Small intestine (tissue), 7 donors: ENCODE measurements at regions not wholly inside any gene's neighbourhood (a gene's known extent, or its start where the extent isn't known, plus 50 kb on each side); places are given as distances from the start of the nearest gene placed in this dataset.
A peak's percentile ranks its signal among the peaks of the same experiment; 100 is the strongest.
"Not testable (repeated sequence)": the region's sequence is repeated elsewhere in the genome, so short reads cannot be mapped to it uniquely, and the experiment has no call there.

ENCODE experiments used
- DNase-seq, 2 donors: peaks; one replicate each; pipeline versions ENCODE4 v3.0.0 to v3.0.0-alpha.2; 2013
- FAIRE-seq: peaks from 2 replicates; lab custom pipeline; 2012; peaks lifted over from hg19 to GRCh38; lab: Jason Lieb, UNC
- H3K27ac ChIP-seq, 3 donors: one replicate each; pipeline ENCODE4 v1.5.1; 2013; ENCODE audit warnings: low read length in 2 of 3, mild to moderate bottlenecking in 2 of 3, control low read depth in 1 of 3, inconsistent platforms in 1 of 3, low read depth in 1 of 3, moderate library complexity in 1 of 3
- H3K27me3 ChIP-seq, 3 donors: one replicate each; pipeline ENCODE4 v1.6.1; 2013; ENCODE audit warnings: low read length in 3 of 3, inconsistent platforms in 1 of 3; ENCODE audit not compliant: control insufficient read depth in 3 of 3, insufficient read depth in 3 of 3
- H3K36me3 ChIP-seq, 3 donors: one replicate each; pipeline ENCODE4 v1.6.1; 2013; ENCODE audit warnings: low read length in 3 of 3, inconsistent platforms in 1 of 3, low read depth in 1 of 3, mild to moderate bottlenecking in 1 of 3, moderate library complexity in 1 of 3; ENCODE audit not compliant: control insufficient read depth in 3 of 3, insufficient read depth in 2 of 3
- H3K4me1 ChIP-seq, 3 donors: one replicate each; pipeline ENCODE4 v1.6.1; 2013; ENCODE audit warnings: low read length in 2 of 3, inconsistent platforms in 1 of 3, low read depth in 1 of 3, mild to moderate bottlenecking in 1 of 3, moderate library complexity in 1 of 3; ENCODE audit not compliant: control insufficient read depth in 3 of 3, insufficient read depth in 2 of 3
- H3K4me3 ChIP-seq, 3 donors: one replicate each; pipeline ENCODE4 v1.5.1; 2013; ENCODE audit warnings: low read length in 3 of 3, control low read depth in 1 of 3, inconsistent platforms in 1 of 3, low read depth in 1 of 3, mild to moderate bottlenecking in 1 of 3, moderate library complexity in 1 of 3
- H3K9me3 ChIP-seq, 2 donors: one replicate each; pipeline ENCODE4 v1.6.1; 2013; ENCODE audit warnings: low read depth in 1 of 2, low read length in 1 of 2; ENCODE audit not compliant: control insufficient read depth in 2 of 2, insufficient read depth in 1 of 2
- WGBS, 3 donors: extraction: QIAGEN DNeasy Blood & Tissue Kit; methylation state at CpG; one replicate each; pipeline ENCODE4 v1.1.7; 2013; 5-methylcytosine and 5-hydroxymethylcytosine counted together
- donor health status: healthy with polysubstance abuse.
- donor health status: control.
- donor health status: control.
- donor health status: Bipolar disorder and iron deficiency.
- donor health status: healthy.

GRCh38 chr4:158970812-158971211 lies 132.1 kb upstream of the RAPGEF2 start:
- FAIRE-seq, result no peak
- H3K36me3 ChIP-seq, result no peaks in the 10 kb centered on the region
- 66 to 77% (median 67%) methylated on average over 3 of the region's 3 CpGs for WGBS, 3 donors

DNA sequence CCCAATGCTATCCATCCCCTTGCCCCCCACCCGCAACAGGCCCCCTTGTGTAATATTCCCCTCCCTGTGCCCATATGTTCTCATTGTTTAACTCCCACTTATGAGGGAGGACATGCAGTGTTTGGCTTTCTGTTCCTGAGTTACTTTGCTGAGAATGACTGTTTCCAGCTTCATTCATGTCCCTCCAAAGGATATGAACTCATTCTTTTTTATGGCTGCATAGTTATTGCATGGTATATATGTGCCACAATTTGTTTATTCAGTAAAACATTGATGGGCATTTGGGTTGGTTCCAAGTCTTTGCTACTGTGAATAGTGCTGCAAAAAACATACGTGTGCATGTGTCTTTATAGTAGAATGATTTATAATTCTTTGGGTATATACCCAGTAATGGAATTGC lies 128.4 kb upstream of the RAPGEF2 start:
- 72 to 85% (median 80%) methylated on average over 2 of the region's 2 CpGs for WGBS, 3 donors
- not testable (repeated sequence) for H3K36me3 ChIP-seq, H3K9me3 ChIP-seq, FAIRE-seq, H3K4me1 ChIP-seq, H3K27me3 ChIP-seq, DNase-seq, H3K4me3 ChIP-seq, H3K27ac ChIP-seq

More at GRCh38 chr4:158970812-158971211, 132.1 kb upstream of the RAPGEF2 start:
- Histone ChIP-seq H3K4me1 (no peaks in the 10 kb centered on the region), H3K9me3 (no peaks in the 10 kb centered on the region), H3K27ac (no peak overlapping the region), H3K4me3 (no peak overlapping the region), H3K27me3 (no peaks in the 10 kb centered on the region)
- no peak for DNase-seq

GRCh38 chr4:158980711-158981110 lies 122.2 kb upstream of the RAPGEF2 start:
- H3K4me3 ChIP-seq, DNase-seq, H3K4me1 ChIP-seq, FAIRE-seq, H3K27ac ChIP-seq, H3K36me3 ChIP-seq, H3K27me3 ChIP-seq, H3K9me3 ChIP-seq: not testable (repeated sequence)
- WGBS, 3 donors, result 93 to 97% (median 95%) methylated on average over 5 of the region's 5 CpGs

- Histone ChIP-seq H3K4me1 (no peaks in the 10 kb centered on the region), H3K4me3 (no peak overlapping the region), H3K27me3 (no peaks in the 10 kb centered on the region), H3K27ac (no peak overlapping the region), H3K36me3 (no peaks in the 10 kb centered on the region), H3K9me3 (no peaks in the 10 kb centered on the region)
- DNase-seq (no peak), FAIRE-seq (no peak)
- WGBS, 3 donors, result 83 to 86% (median 86%) methylated on average over 5 of the region's 5 CpGs
Observed at GRCh38 chr4:158991534-158992155, 111.2 kb upstream of the RAPGEF2 start.

GRCh38 chr4:158993891-158994290 lies 109.0 kb upstream of the RAPGEF2 start:
- no peak overlapping the region for H3K4me3 ChIP-seq
- no peaks in the 10 kb centered on the region for H3K9me3 ChIP-seq
- FAIRE-seq, result no peak
- 59 to 70% (median 60%) methylated on average over 2 of the region's 2 CpGs for WGBS, 3 donors
- no peaks in the 10 kb centered on the region for H3K36me3 ChIP-seq
- no peaks in the 10 kb centered on the region for H3K27me3 ChIP-seq
- H3K4me1 ChIP-seq, result peaks cover 0 to 2% (median 0%) of the 10 kb centered on the region in 3 donors
- H3K27ac ChIP-seq, result no peak overlapping the region
- DNase-seq, result no peak

DNA sequence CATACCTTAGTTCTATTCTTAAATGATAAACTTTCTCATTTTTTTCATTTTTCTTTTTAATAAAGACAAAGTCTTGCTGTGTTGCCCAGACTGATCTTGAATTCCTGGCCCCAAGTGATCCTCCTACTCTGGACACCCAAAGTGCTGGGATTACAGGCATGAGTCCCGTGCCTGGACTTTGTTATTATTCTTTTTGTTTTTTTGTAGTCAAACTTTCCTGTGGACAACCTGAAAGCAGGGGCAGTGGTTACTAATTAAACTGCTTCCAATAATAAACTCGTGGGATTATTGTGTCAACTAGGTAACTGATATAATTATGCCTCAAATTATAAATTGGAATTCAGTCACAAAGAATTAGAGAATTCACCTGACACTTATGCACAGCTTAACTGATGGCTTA lies 107.8 kb upstream of the RAPGEF2 start:
- Histone ChIP-seq H3K27me3 (no peaks in the 10 kb centered on the region), H3K36me3 (no peaks in the 10 kb centered on the region), H3K27ac (no peak overlapping the region), H3K4me3 (no peak overlapping the region), H3K4me1 (peaks cover 0 to 3% (median 0%) of the 10 kb centered on the region in 3 donors), H3K9me3 (no peaks in the 10 kb centered on the region)
- peak in 1 of 2 donors; percentile 17 for DNase-seq
- no peak for FAIRE-seq
- WGBS, 3 donors, result 12 to 53% (median 36%) methylated on average over 2 of the region's 2 CpGs

DNA sequence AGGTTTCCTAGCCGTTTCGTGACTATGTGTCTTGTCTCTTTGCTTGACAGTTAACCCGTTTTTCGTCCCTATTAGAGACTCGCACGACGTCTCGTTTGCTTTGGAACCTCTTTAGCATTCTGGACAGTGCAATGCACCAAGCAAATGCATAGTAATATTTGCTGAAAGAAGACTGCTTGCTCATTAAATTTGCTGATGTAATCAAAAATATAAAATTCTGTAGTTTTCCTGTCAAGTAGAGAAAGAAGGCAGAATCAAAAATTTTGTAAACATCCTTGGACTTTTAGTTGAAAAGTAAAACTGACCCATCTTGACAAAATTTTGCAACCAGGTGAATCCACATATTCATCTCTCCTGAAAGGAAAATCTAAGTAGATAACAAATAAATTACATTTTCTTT lies 106.9 kb upstream of the RAPGEF2 start:
- Histone ChIP-seq H3K36me3 (no peaks in the 10 kb centered on the region), H3K27me3 (no peaks in the 10 kb centered on the region), H3K4me3 (no peak overlapping the region), H3K27ac (no peak overlapping the region), H3K4me1 (peaks cover 0 to 3% (median 0%) of the 10 kb centered on the region in 3 donors), H3K9me3 (no peaks in the 10 kb centered on the region)
- FAIRE-seq (no peak), DNase-seq (no peak)
- 81 to 84% (median 82%) methylated on average over 8 of the region's 8 CpGs for whole genome bisulfite sequencing, 3 donors

DNA sequence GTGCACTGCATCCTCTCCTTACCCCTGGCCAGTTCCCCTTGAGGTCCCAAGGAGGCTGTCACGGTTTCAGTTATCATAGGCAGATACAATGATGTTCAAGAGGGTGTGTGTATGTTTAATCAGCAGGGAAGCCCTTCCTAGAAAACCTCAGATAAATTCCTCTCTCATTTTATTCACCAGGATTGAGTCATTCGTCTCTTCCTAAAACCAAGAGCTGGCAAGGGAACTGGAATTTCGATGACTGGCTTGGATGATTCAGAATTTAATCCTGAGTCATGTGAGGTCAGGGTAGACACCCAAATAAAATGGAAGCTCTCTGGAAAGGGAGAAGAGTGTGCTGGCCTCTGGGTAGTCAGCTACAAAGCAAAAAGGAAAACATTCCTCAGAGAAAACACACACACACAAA lies 106.2 kb upstream of the RAPGEF2 start:
- FAIRE-seq, result no peak
- H3K27ac ChIP-seq, result no peak overlapping the region
- 24 to 48% (median 27%) methylated on average over 3 of the region's 3 CpGs for WGBS, 3 donors

More for the DNA sequence above, 106.2 kb upstream of the RAPGEF2 start:
- no peak for DNase-seq
- Histone ChIP-seq H3K4me1 (peaks cover 0 to 3% (median 0%) of the 10 kb centered on the region in 3 donors), H3K36me3 (no peaks in the 10 kb centered on the region), H3K9me3 (no peaks in the 10 kb centered on the region), H3K4me3 (no peak overlapping the region), H3K27me3 (no peaks in the 10 kb centered on the region)
